ENCODE measurements at regions not wholly inside any gene's neighbourhood (a gene's known extent, or its start where the extent isn't known, plus 50 kb on each side); places are given as distances from the start of the nearest gene placed in this dataset.

- no peak for DNase-seq
These were observed 140.0 kb downstream of the AASDHPPT start for GRCh38 chr11:106217456-106217855.

DNA sequence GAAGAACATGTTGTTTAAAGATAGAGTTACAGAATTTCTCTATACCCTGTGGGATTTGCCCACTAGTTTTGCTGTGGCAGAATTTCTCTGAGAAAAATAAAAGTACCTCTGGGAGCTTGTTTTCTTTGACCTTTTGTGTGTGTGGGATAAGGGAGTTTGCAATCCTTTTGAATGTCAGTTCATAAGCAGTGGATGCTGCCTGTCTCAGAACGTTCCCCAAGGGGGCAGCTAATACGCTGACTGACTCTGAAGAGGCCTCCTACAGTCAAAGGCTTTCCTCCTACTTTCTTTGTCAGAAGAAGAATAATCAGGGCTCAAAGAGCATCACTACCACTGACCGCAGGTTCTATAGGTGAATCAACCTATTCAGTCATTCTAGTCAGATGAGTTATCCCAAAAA, 140.6 kb downstream of the AASDHPPT start:
- DNase-seq: no peak

DNA sequence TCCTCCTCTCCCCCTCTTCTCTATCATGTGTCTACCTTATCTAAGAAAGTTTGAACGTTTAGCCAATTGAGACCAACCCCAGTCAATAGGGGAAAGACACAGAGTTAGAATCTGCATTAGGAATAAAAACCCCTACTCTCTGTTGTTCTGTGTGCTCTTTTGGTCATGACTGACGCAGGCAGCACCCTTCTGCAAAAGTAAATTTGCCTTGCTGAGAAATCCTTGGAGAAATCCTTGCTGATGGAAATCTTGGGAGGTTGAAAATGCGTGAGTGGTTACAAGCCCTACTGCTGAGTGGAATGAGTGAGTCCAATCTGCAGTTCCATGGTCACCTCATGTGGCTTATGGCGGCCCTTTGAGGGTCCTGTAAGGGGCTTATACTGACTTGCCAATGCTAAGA, 145.2 kb downstream of the AASDHPPT start:
- DNase-seq: no peak

DNA sequence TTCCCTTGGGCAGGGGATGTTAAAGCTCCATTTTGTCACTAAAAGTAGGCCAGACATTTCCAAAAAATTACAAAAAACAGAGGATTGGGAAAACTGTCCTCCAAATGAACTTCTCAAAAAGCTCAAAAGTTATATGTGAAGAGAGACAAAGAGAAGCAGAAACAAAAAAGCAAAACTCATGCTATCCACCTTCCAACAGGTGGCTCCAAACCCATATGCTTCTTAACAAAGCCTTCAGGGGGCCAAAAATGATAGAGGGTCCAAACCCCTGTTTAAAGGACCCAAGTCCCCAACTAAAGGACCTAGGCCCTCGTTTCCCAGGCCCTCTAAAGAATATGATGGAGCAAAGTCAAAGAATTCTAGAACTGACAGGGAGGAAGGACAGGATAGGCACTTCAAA, 146.7 kb downstream of the AASDHPPT start:
- DNase-seq: no peak

DNA sequence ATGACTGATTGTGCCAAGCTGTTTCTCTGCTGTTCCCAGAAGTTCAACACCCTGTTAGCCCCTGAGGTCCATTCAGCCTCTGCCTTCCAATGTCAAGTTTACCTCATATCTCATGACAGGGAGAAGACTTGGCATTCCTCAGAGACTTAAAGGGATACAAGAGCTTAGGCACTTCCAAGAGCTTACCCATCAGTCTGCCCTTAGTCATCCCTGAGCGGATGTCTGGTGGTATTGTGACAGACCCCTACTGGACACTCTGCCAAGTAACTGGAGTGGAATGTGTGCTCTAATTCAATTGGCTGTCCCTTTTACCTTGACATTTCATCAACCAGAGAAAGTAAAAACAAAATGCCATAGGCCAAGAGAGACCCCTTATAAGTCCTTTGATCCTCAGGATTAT, 151.5 kb downstream of the AASDHPPT start:
- DNase-seq: no peak

DNA sequence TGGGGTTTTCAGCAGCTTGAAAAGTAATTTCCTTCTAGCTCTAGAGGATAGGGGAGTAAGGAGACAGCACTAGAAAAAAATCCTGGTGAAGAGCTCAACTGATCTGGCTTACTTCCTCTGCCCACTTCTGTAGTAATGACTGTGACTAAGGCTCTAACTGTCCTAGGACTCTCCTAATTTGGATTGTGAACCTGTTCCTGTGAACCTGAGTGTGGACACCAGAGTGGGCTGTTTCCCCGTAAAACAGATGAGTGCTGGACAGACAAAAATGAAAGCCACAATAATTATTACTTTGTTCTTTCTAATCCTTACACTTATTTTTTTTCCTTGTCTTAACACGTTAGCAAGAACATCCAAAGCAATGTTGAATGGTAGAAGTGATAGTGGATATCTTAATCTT, 154.1 kb downstream of the AASDHPPT start:
- no peak for DNase-seq

DNA sequence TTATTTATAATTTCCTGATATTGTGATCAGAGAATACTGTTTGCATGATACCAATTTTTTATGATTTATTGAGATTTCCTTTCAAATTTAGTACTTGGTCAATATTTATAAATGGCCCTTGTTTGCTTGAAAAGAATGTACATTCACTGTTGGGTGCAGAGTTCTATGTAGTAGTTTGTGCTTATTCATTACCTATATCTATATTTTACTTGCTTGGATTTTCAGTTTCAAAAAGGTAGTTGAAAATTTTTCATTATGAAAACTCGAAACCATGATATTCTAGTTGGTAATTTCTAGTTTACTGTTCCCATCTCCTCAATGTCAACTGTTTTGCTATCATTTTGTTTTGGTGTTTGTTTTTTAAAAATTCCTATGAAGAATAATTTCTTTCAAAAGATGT, 155.7 kb downstream of the AASDHPPT start:
- DNase-seq: no peak

DNA sequence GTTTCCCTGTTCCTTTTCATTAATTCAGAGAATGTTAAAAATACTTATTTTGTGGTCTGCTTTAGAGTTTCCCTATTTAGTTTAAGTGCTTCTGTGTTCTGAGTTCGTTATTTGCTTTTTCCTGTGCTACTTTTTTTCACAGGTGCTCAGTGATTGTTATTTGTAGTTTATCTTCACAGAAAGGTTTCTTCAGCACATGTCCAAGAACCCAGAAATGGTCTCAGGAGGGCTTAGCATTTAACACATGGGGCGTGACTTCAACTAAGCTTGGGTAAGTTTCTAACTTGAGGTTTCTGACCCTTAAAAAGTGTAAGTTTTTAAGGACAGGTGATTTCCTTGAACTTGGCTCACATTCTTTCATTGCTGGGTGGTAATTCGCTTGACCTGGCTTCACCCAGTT, 157.3 kb downstream of the AASDHPPT start:
- no peak for DNase-seq

DNA sequence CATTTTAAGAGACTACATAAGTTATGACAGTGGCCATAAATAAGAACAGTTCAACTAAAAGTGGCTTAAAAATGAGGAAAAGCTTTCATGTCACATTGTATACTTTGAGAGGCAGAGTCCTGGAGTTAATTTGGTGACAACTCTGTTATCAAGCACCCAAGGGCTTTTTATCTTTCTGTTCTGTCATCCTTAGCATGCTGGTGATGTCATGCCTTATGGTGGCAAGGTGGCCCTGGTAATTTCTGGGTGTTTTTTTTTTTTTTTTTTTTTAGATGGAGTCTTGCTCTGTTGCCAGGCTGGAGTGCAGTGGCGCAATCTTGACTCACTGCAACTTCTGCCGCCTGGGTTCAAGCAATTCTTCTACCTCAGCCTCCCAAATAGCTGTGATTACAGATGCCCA, 158.8 kb downstream of the AASDHPPT start:
- no peak for DNase-seq

DNA sequence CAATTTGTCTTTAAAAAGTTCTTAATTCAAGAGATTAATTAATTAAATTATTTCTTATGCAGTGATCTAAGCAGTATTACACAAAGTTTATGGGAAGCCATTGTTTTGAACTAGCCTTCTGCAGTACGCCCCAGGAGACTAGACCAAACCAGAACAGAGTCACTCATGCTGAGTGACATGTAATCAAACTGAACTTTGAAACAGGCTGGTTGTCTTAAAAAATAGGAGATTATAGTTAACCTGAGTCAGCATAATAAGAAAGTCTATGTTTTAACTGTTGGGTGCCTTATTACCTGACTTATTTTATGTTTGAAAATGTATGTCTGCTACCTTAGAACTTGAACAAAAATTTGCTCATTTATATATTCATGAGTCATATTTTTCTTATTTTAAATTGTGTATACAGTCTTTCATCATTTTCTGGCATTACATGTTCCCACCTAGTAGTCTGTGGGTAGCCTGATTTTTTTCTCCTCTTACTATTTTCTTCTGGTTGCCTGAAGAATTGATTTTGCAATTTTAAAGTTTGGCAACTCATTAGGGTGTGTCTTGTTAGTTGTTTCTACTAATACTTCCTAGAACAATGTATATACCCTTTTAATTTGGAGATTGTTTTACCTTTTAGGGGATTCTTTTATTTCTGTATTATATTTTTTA, 161.4 kb downstream of the AASDHPPT start:
- DNase-seq: no peak

GRCh38 chr11:106241601-106242257, 164.3 kb downstream of the AASDHPPT start:
- no peak for DNase-seq

DNA sequence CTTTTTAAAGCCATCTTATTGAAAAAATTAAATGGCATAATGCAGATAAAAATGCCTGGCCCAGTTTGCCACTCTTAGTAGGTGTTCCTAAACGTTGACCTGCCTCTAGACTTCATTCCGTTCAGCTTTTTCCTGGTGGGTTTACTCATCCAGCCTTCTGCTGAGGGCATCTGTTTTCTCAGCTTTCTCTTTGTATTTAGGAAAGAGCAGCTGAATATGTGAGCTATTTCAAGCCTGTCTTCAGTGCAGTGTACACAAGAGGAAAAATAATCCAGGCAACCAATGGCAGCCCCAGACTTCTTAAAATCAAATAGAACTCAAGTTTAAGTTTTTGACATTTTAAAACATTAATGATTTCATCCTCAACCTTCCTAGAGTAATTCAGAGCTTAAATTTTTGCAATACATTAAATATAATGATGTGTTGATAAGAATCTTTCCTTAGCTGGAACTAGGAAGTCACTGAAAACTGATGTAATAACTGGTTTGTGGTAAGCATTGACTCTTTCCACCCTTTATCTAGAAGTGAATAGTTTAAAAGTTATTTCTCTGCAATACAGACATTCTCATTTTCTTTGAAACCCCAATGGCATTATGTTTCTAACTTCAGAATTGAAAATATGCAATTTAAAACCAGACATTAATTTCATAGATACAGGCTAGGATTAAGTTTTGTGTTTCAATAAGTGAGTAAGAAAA, 165.4 kb downstream of the AASDHPPT start:
- no peak for DNase-seq

GRCh38 chr11:106246495-106246894, 169.0 kb downstream of the AASDHPPT start:
- DNase-seq: no peak

- DNase-seq: no peak
These were observed 172.3 kb downstream of the AASDHPPT start for GRCh38 chr11:106249617-106250239.

GRCh38 chr11:106262852-106263251, 185.4 kb downstream of the AASDHPPT start:
- DNase-seq: no peak

DNA sequence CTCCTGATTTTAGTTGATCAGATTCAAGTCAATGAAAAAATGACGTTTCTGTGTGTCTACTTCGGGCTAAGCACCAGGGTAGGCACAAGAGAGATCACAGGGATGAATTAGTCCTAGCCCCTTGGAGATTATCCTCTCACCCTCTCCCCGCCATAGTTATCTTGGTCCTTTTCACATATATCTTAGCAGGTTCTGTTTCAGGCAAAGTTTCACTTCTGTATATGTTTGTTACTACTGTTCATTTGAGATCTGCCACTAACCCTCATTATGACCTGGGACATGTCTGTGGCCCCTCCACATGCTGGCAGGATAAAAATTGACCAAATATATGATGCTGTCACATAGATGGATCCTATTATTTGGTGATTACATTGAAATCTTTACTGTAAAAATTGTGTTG, 186.1 kb downstream of the AASDHPPT start:
- DNase-seq: no peak

GRCh38 chr11:106271086-106271485, 193.6 kb downstream of the AASDHPPT start:
- DNase-seq: no peak

DNA sequence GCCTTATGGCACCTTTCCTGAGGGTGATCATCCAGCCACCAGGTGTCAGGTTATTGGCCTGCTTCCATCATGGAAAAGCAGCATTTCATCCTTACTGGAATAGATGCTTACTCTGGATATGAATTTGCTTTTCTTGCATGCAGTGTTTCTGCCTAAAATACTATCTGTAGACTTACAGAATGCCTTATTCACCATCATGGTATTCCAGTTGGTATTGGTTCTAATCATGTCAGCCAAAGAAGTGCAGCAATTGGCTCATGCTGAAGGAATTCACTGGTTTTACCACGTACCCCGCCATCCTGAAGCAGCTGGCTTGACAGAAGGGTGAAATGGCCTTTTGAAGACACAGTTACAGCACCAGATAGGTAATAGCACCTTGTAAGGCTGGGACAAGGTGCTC, 194.2 kb downstream of the AASDHPPT start:
- DNase-seq: no peak

DNA sequence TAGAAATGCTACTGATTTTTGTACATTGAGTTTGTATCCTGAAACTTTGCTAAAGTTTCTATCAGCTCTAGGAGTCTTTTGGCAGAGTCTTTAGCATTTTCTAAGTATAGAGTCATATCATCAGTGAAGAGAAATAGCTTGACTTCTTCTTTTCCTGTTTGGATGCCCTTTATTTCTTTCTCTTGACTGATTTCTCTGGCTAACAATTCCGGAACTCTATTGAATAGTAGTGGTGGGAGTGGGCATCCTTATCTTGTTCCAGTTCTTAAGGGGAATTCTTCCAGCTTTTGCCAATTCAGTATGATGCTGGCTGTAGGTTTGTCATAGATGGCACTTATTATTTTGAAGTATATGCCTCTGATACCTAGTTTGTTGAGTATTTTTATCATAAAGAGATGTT, 197.7 kb downstream of the AASDHPPT start:
- no peak for DNase-seq

DNA sequence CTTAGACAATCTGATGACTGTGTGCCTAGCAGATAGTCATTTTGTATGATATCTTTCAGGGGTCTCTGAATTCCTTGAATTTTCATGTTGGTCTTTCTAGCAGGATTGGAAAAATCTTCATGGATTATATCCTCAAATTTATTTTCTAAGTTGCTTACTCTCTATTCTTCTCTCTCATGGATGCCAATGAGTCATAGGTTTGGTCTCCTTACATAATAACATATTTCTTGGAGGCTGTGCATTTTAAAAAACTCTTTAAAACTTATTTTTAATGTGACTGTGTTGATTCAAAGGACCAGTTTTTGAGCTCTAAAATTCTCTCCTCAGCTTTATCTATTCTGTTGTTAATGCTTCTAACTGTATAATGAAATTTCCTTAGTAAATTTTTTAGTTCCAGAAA, 198.7 kb downstream of the AASDHPPT start:
- DNase-seq: no peak

DNA sequence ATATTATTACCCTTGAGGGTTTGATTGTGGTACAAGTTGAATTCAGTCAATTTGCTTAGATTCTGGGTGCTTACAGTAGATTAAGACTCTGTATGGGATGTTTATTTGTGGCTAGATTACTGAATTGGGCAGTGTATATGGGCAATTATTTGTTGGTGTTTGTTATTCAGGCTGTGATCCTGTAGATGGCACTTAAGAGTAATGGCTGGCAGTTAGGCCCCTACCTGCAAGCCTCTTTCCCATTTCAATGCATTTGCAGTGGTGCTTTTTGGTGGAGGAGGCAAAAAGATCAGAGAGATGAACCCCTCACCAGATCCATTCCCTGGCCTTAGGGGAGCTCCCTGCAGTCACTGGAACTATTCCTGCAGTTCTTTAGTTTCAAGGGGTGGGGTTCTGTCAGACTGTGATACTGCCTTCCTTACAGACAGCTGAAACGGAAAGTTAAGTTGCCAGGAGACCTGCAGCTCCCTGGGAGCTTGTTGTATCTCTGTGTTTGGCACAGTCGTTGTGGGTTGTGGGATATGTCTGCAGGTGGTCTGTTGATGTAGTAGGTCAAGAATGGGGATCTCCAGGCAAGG, 199.5 kb downstream of the AASDHPPT start:
- no peak for DNase-seq

DNA sequence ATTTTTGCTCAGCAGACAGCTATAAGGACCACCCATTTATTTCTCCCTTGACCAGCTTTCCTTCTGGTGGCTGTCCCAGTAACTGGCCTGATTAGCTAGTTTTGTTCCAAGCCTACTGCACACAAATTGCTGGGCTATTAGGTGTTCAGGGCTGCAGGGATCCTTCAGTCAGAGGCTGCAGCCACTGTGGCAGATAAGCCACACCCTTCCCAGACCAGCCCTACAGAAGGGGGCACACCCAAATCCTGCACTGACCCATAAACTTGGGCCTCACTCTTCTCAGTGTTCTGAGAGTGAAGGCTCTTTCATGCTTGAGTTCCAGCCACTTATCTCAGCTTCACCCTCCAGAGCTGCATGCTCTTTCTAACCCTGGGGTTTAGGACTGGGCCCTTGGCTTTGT, 200.0 kb downstream of the AASDHPPT start:
- DNase-seq: no peak

DNA sequence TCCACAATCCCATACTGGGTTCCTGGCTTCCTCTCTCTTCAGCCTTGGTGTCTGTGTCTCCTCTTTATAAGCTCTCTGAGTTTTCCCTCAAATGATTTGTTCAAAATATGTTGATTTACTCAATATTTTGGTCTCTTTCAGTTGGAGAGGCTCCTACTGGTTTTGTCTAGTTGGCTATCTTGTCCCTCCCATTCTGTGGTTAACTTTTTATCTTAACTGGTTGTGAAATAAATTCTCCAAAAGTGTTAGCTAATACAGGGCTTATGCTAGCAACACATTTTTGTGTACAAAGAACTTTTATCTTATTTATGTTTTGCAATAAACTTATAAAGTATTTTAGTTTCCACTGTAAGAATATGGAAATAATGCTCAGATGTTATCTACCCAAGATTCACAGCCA, 200.9 kb downstream of the AASDHPPT start:
- no peak for DNase-seq

DNA sequence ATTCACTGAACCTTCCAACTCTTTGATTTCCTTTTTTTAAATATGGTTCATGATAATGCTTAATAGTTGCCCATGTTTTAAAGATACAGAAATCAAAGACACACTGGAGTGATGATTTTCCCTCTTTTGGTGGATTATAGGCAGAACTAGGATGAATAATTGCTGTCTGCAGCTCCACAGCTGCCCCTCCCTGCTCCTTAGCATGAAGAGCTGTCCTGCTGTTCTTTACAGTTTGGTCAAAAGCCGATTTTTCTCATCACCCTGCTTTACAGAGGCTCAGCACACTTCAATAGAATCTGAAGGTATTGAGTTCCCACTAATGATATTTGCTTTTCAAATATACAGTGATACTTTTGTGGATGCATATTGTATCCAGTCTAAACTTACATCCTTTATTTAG, 202.6 kb downstream of the AASDHPPT start:
- DNase-seq: no peak

All from NCI-H510A (cell line).